ENCODE measurements at regions not wholly inside any gene's neighbourhood (a gene's known extent, or its start where the extent isn't known, plus 50 kb on each side); places are given as distances from the start of the nearest gene placed in this dataset.

DNA sequence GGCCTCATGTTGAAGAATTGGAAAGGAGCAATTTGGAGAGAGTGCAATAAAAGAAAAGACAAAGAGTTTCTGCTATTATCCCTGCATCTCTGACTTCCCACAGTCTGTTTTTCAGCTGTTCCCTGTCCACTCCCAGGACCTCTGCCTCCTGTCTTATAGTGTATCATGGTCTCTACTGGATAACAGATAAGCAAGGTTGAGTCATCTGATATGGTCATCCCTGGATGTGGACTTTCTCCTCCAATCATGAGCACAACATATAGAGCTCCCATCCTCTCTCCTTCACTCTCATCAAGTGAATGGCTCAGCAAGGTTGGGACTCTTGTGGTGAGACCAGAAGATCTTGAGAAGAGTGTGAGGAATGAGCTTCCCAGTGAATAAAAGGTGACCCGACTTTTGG, 123.1 kb downstream of the PLCE1 start:
- Histone ChIP-seq H3K14ac (ENCODE audit: insufficient read length) (no peak overlapping the region), H3K27me3 (replicated peaks in 1 of 4; ENCODE audit: control insufficient read depth in 3 of 4, extremely low read depth in 1 of 4, insufficient read depth in 3 of 4, low read length in 3 of 4) (no peaks in the 10 kb centered on the region), H2AFZ (ENCODE audit: low read length) (no peak overlapping the region), H3K56ac (replicated peaks; ENCODE audit: insufficient read length, low read depth, low read length) (no peak overlapping the region), H4K20me1 (replicated peaks in 1 of 2; ENCODE audit: control insufficient read depth in 1 of 2, insufficient read depth in 2 of 2, low read length in 2 of 2) (no peaks in the 10 kb centered on the region), H3K36me3 (ENCODE audit: control insufficient read depth in 2 of 4, insufficient read depth in 4 of 4, low read length in 3 of 4) (no peaks in the 10 kb centered on the region), H2BK5ac (ENCODE audit: low read depth, low read length) (no peak overlapping the region), H3K4me1 (replicated peaks in 1 of 4; ENCODE audit: control insufficient read depth in 3 of 4, insufficient read depth in 4 of 4, low read length in 3 of 4) (no peaks in the 10 kb centered on the region), H4K8ac (ENCODE audit: extremely low read depth, insufficient read depth, low read length) (no peak overlapping the region), H3K9ac (replicated peaks in 1 of 4; ENCODE audit: extremely low read depth in 1 of 4, low read depth in 3 of 4, low read length in 3 of 4) (no peak overlapping the region), H3K23ac (ENCODE audit: insufficient read length) (no peak overlapping the region), H3K79me1 (ENCODE audit: low read depth, low read length) (no peaks in the 10 kb centered on the region), H4K5ac (ENCODE audit: insufficient read length, low read depth, low read length) (no peak overlapping the region), H3K4me2 (ENCODE audit: insufficient read depth in 1 of 2, low read depth in 2 of 2, low read length in 2 of 2) (no peak overlapping the region), H3K4me3 (ENCODE audit: extremely low read depth in 1 of 4, insufficient read depth in 2 of 4, low read depth in 3 of 4, low read length in 4 of 4) (no peak overlapping the region), H2BK15ac (ENCODE audit: low read length) (no peak overlapping the region), H3K79me2 (ENCODE audit: control insufficient read depth in 1 of 2, insufficient read depth in 2 of 2, low read length in 2 of 2) (no peaks in the 10 kb centered on the region), H4K91ac (replicated peaks; ENCODE audit: insufficient read length, low read length) (no peak overlapping the region), H3K9me3 (ENCODE audit: insufficient read depth in 2 of 2, low read depth in 1 of 2, low read length in 1 of 2) (no peaks in the 10 kb centered on the region), H3K4ac (replicated peaks; ENCODE audit: insufficient read length, low read depth, low read length) (no peak overlapping the region), H3K27ac (ENCODE audit: low read depth, low read length) (no peak overlapping the region), H3K23me2 (ENCODE audit: low read depth, low read length) (no peaks in the 10 kb centered on the region), H2BK12ac (ENCODE audit: low read depth, low read length) (no peak overlapping the region), H2BK20ac (ENCODE audit: low read length) (no peak overlapping the region), H3K18ac (ENCODE audit: extremely low read depth, low read length) (no peak overlapping the region), H2BK120ac (replicated peaks; ENCODE audit: low read depth, low read length) (no peak overlapping the region), H2AK5ac (ENCODE audit: low read depth, low read length) (no peak overlapping the region)
- ChIA-PET CTCF (ENCODE audit: partially characterized antibody) (interaction anchor here (0.5 to 1.4 kb wide), 6 partner anchors 9 to 349 kb away, joined by 3 to 4 read pairs (median 3); no protein-coding TSS in a partner anchor), POLR2A (ENCODE audit: partially characterized antibody) (no interaction called here)
- DNase-seq (ENCODE audit: low read depth in 1 of 2, low spot score in 2 of 2) (no peak), FAIRE-seq (no peak)
- 89% methylated on average over 1 of the region's 1 CpG; no CpG with 5 or more reads in 1 of the 2 experiments for WGBS, 2 experiments (ENCODE audit: extremely low coverage in 1 of 2, insufficient coverage in 1 of 2, insufficient read length in 1 of 2, insufficient replicate concordance in 2 of 2, low coverage in 1 of 2, low lambda C conversion rate in 2 of 2, missing lambda C conversion rate in 1 of 2)
- no peak for TF ChIP-seq EZH2 (IDR thresholded peaks at IDR 0.05; ENCODE audit: low read depth, low read length, severe bottlenecking)
- TF ChIP-seq RFX5 (IDR thresholded peaks at IDR 0.05; ENCODE audit: borderline replicate concordance, low read depth, low read length): no peak
- no peak for TF ChIP-seq SIRT6 (IDR thresholded peaks at IDR 0.05; ENCODE audit: low read length)
- no peak for TF ChIP-seq SAP30 (IDR thresholded peaks at IDR 0.05; ENCODE audit: insufficient read depth, insufficient replicate concordance, low read length)
- no peak for TF ChIP-seq SP2 (IDR thresholded peaks at IDR 0.05; ENCODE audit: low read length)
- TF ChIP-seq KDM4A (IDR thresholded peaks at IDR 0.05; ENCODE audit: low read depth, low read length, severe bottlenecking): no peak
- TF ChIP-seq CHD1 (IDR thresholded peaks at IDR 0.05; ENCODE audit: low read depth, low read length): no peak
- TF ChIP-seq, protein P1, sequence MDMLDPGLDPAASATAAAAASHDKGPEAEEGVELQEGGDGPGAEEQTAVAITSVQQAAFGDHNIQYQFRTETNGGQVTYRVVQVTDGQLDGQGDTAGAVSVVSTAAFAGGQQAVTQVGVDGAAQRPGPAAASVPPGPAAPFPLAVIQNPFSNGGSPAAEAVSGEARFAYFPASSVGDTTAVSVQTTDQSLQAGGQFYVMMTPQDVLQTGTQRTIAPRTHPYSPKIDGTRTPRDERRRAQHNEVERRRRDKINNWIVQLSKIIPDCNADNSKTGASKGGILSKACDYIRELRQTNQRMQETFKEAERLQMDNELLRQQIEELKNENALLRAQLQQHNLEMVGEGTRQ (IDR thresholded peaks at IDR 0.05; ENCODE audit: low read length): no peak
- TF ChIP-seq NANOG (IDR thresholded peaks at IDR 0.05; ENCODE audit: insufficient read depth, low read depth, low read length, poor library complexity, severe bottlenecking): no peak
- no peak for TF ChIP-seq SRF (IDR thresholded peaks at IDR 0.05; ENCODE audit: low read depth, low read length)
- no peak for TF ChIP-seq CEBPB (IDR thresholded peaks at IDR 0.05; ENCODE audit: low read depth, low read length)
- no peak for TF ChIP-seq POLR2AphosphoS5 (IDR thresholded peaks at IDR 0.05; ENCODE audit: low read depth, low read length)
- TF ChIP-seq CREB1 (IDR thresholded peaks at IDR 0.05): no peak
- TF ChIP-seq FOSL1 (IDR thresholded peaks at IDR 0.05; ENCODE audit: insufficient read depth, low read depth, low read length): no peak
- no peak for TF ChIP-seq TAF1 (IDR thresholded peaks at IDR 0.05; ENCODE audit: low read depth, low read length)

All from H1 (cell line).